Natural killer cell treated with Interleukin-12 subunit alpha and Interleukin-12 subunit beta and Interleukin-15 and Interleukin-18, amount 100 ng/mL, for 72 hours (primary cell): ENCODE measurements at regions not wholly inside any gene's neighbourhood (a gene's known extent, or its start where the extent isn't known, plus 50 kb on each side); places are given as distances from the start of the nearest gene placed in this dataset.
"Not testable (repeated sequence)": the region's sequence is repeated elsewhere in the genome, so short reads cannot be mapped to it uniquely, and the experiment has no call there.

Experiments
- ATAC-seq, 2 donors: fragments of 150-1000 bp; cut with Tn5 transposase in 1 of 2; sonication (Bioruptor Pico), chemical (Tn5 transposase) in 1 of 2; 2 replicates each; pipeline ENCODE4 v1.10.0; 2021
- DNase-seq: peaks from one replicate; pipeline ENCODE4 v3.0.0; 2022; ENCODE audit warnings: low spot score
- H3K27ac Mint-ChIP-seq, 2 donors: 1 replicate in 1 of 2; 2 replicates in 1 of 2; pipeline ENCODE4 v1.8.0; 2022; ENCODE audit warnings: mixed read lengths in 2 of 2, mild to moderate bottlenecking in 1 of 2, moderate library complexity in 1 of 2
- H3K27me3 Mint-ChIP-seq, 2 donors: 1 replicate in 1 of 2; 2 replicates in 1 of 2; pipeline ENCODE4 v1.8.0; 2022; ENCODE audit warnings: mixed read lengths in 2 of 2
- H3K36me3 Mint-ChIP-seq: one replicate; pipeline ENCODE4 v1.8.0; 2022; ENCODE audit warnings: mixed read lengths
- H3K4me1 Mint-ChIP-seq, 2 donors: 1 replicate in 1 of 2; 2 replicates in 1 of 2; pipeline ENCODE4 v1.8.0; 2022; ENCODE audit warnings: low read depth in 2 of 2, mixed read lengths in 2 of 2, mild to moderate bottlenecking in 1 of 2
- H3K4me3 Mint-ChIP-seq: one replicate; pipeline ENCODE4 v1.8.0; 2022; ENCODE audit warnings: mixed read lengths
- H3K9me3 Mint-ChIP-seq: 2 replicates; pipeline ENCODE4 v1.8.0; 2022; ENCODE audit warnings: mixed read lengths

- Mint-ChIP-seq H3K27me3 (no peaks in the 10 kb centered on the region), H3K4me3 (no peak overlapping the region), H3K4me1 (no peaks in the 10 kb centered on the region), H3K36me3 (no peaks in the 10 kb centered on the region), H3K27ac (no peak overlapping the region), H3K9me3 (no peaks in the 10 kb centered on the region)
- ATAC-seq: no peak
- no peak for DNase-seq
Measured at GRCh38 chr4:114317564-114317963, 281.0 kb upstream of the UGT8 start.

- Mint-ChIP-seq H3K4me3 (no peak overlapping the region), H3K36me3 (no peaks in the 10 kb centered on the region), H3K27ac (no peak overlapping the region), H3K27me3 (no peaks in the 10 kb centered on the region), H3K9me3 (no peaks in the 10 kb centered on the region), H3K4me1 (no peaks in the 10 kb centered on the region)
- no peak for ATAC-seq
- no peak for DNase-seq
Measured at GRCh38 chr4:114318309-114318708, 280.3 kb upstream of the UGT8 start.

DNA sequence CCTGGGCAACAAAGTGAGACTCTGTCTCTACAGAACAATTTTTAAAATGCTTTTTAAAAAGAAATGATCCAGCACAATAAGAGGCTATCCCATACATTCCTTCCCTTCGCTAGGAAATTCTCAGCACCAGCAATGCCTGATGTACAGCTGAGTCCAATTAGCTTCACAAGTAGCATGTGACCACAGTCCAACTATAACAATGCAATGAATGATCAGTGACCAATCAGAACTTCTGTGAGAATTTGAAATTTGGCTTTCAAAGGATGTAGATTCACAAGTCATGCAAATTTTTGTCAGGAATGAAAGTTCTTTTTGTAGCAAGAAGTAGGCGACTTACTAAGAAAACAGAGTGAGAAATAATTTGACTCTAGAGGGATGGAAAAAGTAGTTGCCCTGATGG, 278.5 kb upstream of the UGT8 start:
- no peak overlapping the region for H3K27ac Mint-ChIP-seq
- ATAC-seq (no peak), DNase-seq (no peak)
- H3K4me1 Mint-ChIP-seq: no peaks in the 10 kb centered on the region
- no peaks in the 10 kb centered on the region for H3K27me3 Mint-ChIP-seq
- H3K9me3 Mint-ChIP-seq: peaks cover 2% of the 10 kb centered on the region
- no peak overlapping the region for H3K4me3 Mint-ChIP-seq
- H3K36me3 Mint-ChIP-seq: no peaks in the 10 kb centered on the region

GRCh38 chr4:114321366-114321765, 277.2 kb upstream of the UGT8 start:
- Mint-ChIP-seq H3K36me3 (no peaks in the 10 kb centered on the region), H3K4me3 (no peak overlapping the region), H3K4me1 (no peaks in the 10 kb centered on the region), H3K27me3 (no peaks in the 10 kb centered on the region), H3K9me3 (peaks cover 2% of the 10 kb centered on the region), H3K27ac (no peak overlapping the region)
- no peak for ATAC-seq
- no peak for DNase-seq

GRCh38 chr4:114323841-114324240, 274.8 kb upstream of the UGT8 start:
- Mint-ChIP-seq H3K27me3 (no peaks in the 10 kb centered on the region), H3K9me3 (peaks cover 2% of the 10 kb centered on the region), H3K27ac (no peak overlapping the region), H3K4me1 (no peaks in the 10 kb centered on the region), H3K36me3 (no peaks in the 10 kb centered on the region), H3K4me3 (no peak overlapping the region)
- DNase-seq: no peak
- ATAC-seq: no peak

- Mint-ChIP-seq H3K4me3 (no peak overlapping the region), H3K9me3 (peaks cover 2% of the 10 kb centered on the region), H3K36me3 (no peaks in the 10 kb centered on the region), H3K27ac (no peak overlapping the region), H3K27me3 (no peaks in the 10 kb centered on the region), H3K4me1 (no peaks in the 10 kb centered on the region)
- no peak for ATAC-seq
- no peak for DNase-seq
Measured at GRCh38 chr4:114326358-114326757, 272.2 kb upstream of the UGT8 start.

DNA sequence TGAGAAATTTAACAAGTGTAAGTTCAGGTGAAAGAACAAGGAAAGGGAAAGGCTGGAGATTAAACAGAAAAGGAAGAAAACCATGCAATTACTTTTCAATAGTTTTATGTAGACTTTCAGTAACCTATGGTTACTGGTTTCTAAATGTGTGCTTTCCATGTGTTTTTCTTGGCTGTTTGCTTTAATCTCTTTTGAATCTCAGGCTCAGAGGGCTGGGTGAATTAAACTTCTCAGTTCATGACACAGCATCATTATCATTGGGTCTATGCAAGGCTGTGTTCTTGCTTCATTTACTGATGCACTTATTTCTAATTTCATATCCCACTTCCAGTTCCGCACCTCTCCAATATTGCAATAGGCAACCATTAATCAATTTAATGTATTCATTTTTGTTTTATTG, 266.5 kb upstream of the UGT8 start:
- Mint-ChIP-seq H3K4me3 (no peak overlapping the region), H3K4me1 (no peaks in the 10 kb centered on the region), H3K27me3 (no peaks in the 10 kb centered on the region), H3K9me3 (peaks cover 4% of the 10 kb centered on the region), H3K36me3 (no peaks in the 10 kb centered on the region), H3K27ac (no peak overlapping the region)
- no peak for ATAC-seq
- DNase-seq: no peak

DNA sequence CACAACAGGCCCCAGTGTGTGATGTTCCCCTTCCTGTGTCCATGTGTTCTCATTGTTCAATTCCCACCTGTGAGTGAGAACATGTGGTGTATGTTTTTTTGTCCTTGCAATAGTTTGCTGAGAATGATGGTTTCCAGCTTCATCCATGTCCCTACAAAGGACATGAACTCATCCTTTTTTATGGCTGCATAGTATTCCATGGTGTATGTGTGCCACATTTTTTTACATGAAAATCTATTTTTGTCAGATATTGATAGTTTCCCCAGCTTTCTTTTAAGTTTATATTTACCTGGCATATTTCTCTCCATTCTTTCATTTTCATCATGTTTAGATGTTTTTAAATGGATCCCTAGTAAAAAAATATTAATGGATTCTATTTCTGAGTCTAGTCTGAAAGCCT, 264.2 kb upstream of the UGT8 start:
- not testable (repeated sequence) for H3K4me3 Mint-ChIP-seq, H3K9me3 Mint-ChIP-seq, H3K36me3 Mint-ChIP-seq, ATAC-seq, H3K4me1 Mint-ChIP-seq, H3K27me3 Mint-ChIP-seq, H3K27ac Mint-ChIP-seq, DNase-seq

DNA sequence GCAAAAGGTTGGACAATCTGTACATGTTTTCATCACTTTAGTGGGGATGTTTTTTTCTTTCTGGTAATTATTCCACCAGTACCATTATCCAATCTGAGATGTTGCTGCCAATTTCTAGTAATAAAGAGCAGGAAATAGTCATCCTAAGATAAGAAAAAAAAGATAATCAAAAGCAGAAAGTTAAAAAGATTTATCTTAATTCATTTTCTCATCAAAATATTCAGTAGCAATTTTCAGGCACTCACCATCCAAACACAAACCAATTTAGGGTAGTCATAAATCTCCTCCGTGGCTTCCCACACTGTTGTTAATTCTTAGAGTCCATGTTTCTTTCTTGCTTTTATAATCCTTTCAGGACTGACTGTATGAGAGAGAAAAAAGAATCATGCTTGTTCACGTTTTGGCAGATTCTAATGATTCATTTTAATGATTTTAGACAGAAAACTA, 263.7 kb upstream of the UGT8 start:
- DNase-seq (no peak), ATAC-seq (no peak)
- H3K27me3 Mint-ChIP-seq: no peaks in the 10 kb centered on the region
- H3K4me1 Mint-ChIP-seq: no peaks in the 10 kb centered on the region
- H3K9me3 Mint-ChIP-seq: peaks cover 8% of the 10 kb centered on the region
- H3K4me3 Mint-ChIP-seq: no peak overlapping the region
- H3K36me3 Mint-ChIP-seq: no peaks in the 10 kb centered on the region
- no peak overlapping the region for H3K27ac Mint-ChIP-seq

GRCh38 chr4:114335339-114335738, 263.3 kb upstream of the UGT8 start:
- Mint-ChIP-seq H3K27me3 (no peaks in the 10 kb centered on the region), H3K4me3 (no peak overlapping the region), H3K27ac (no peak overlapping the region), H3K9me3 (peaks cover 8% of the 10 kb centered on the region), H3K36me3 (no peaks in the 10 kb centered on the region), H3K4me1 (no peaks in the 10 kb centered on the region)
- no peak for DNase-seq
- no peak for ATAC-seq

DNA sequence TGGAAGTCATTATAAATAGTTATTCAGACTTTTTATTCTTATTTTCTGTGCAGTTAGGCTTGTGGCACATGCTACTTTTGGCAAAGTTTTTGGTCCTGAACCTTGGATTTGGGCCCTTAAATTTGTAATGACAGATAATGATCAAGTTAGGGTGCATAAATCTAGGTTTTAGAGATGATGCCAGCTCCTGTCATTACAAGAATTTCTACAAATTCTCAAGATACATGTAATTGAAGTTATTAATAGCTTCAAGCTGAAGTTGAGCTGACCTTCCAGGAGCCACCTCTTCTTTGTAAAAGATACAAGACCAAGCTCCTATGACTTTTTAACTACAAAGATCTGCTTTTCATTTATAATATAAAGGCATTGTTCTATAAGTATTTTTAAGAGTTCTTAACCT, 255.6 kb upstream of the UGT8 start:
- DNase-seq (no peak), ATAC-seq (no peak)
- H3K27me3 Mint-ChIP-seq: no peaks in the 10 kb centered on the region
- no peak overlapping the region for H3K27ac Mint-ChIP-seq
- H3K9me3 Mint-ChIP-seq: peaks cover 3% of the 10 kb centered on the region
- no peaks in the 10 kb centered on the region for H3K36me3 Mint-ChIP-seq
- no peak overlapping the region for H3K4me3 Mint-ChIP-seq
- no peaks in the 10 kb centered on the region for H3K4me1 Mint-ChIP-seq

- Mint-ChIP-seq H3K27me3 (no peaks in the 10 kb centered on the region), H3K36me3 (no peaks in the 10 kb centered on the region)
- no peak for DNase-seq
Measured at GRCh38 chr4:114349543-114350175, 248.9 kb upstream of the UGT8 start.

DNA sequence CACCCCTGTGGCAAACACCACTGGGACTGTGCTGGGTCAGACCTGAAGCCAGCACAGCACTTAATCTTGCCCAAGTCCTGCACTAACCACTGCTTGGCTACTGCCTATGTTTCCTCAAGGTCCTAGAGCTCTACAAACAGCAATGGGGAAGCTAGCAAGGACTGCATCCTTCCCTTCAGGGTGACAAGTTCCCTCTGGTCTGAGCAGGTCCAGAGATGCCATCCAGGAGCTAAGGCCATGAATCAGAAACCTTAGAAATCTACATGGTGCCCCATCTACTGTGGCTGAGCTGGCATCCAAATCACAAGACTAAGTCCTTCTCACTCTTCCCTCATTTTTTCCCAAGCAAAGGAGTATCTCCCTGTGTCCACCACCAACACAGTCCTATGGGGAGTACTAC, 239.7 kb upstream of the UGT8 start:
- DNase-seq (no peak), ATAC-seq (peak in 1 of 2 donors; percentile 15)
- Mint-ChIP-seq H3K27me3 (no peaks in the 10 kb centered on the region), H3K27ac (no peak overlapping the region), H3K4me1 (no peaks in the 10 kb centered on the region), H3K36me3 (no peaks in the 10 kb centered on the region), H3K9me3 (peaks cover 2% of the 10 kb centered on the region), H3K4me3 (no peak overlapping the region)

More at GRCh38 chr4:114349543-114350175, 248.9 kb upstream of the UGT8 start:
- Mint-ChIP-seq H3K4me3 (no peak overlapping the region), H3K4me1 (no peaks in the 10 kb centered on the region), H3K27ac (no peak overlapping the region), H3K9me3 (peaks cover 6% of the 10 kb centered on the region)
- ATAC-seq: no peak

DNA sequence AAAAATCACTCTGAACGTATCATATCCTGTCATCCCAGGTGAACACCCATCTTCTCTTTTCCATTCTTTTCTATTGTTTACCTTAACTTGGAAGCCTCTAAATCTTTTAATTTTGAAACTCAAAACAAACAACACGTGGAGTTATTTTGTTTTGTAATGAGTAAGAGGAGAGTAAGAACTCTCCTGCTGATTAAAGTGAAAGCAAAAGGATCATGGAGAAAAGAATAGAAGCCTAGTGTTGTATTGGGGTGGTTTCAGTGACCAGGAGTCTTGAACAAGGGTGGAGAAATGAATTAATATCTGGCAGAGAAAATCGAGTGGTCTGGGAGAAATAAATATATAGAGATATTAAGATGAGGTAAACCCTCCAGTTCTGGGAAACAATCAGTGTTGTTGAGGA, 237.4 kb upstream of the UGT8 start:
- Mint-ChIP-seq H3K4me3 (no peak overlapping the region), H3K9me3 (peaks cover 2% of the 10 kb centered on the region), H3K27me3 (no peaks in the 10 kb centered on the region), H3K36me3 (no peaks in the 10 kb centered on the region), H3K27ac (no peak overlapping the region), H3K4me1 (no peaks in the 10 kb centered on the region)
- DNase-seq (no peak), ATAC-seq (no peak)

- DNase-seq: no peak
- H3K36me3 Mint-ChIP-seq: no peaks in the 10 kb centered on the region
- H3K4me1 Mint-ChIP-seq: no peaks in the 10 kb centered on the region
- H3K27me3 Mint-ChIP-seq: no peaks in the 10 kb centered on the region
- no peaks in the 10 kb centered on the region for H3K9me3 Mint-ChIP-seq
- H3K4me3 Mint-ChIP-seq: no peak overlapping the region
- no peak for ATAC-seq
- H3K27ac Mint-ChIP-seq: no peak overlapping the region
Measured at GRCh38 chr4:114364857-114365256, 233.8 kb upstream of the UGT8 start.
